ENCODE measurements at regions not wholly inside any gene's neighbourhood (a gene's known extent, or its start where the extent isn't known, plus 50 kb on each side); places are given as distances from the start of the nearest gene placed in this dataset.

GRCh38 chr19:28646629-28647028 is 566.3 kb downstream of the UQCRFS1 start:
- H3K36me3 ChIP-seq (ENCODE audit: insufficient read depth, low read length): no peaks in the 10 kb centered on the region
- no peaks in the 10 kb centered on the region for H3K4me1 ChIP-seq (ENCODE audit: control insufficient read depth, insufficient read depth, low read length)
- H3K4me2 ChIP-seq (ENCODE audit: low read length): no peak overlapping the region
- H3K4me3 ChIP-seq (ENCODE audit: low read length): no peak overlapping the region
- H3K27me3 ChIP-seq (ENCODE audit: control insufficient read depth, insufficient read depth, low read length): no peaks in the 10 kb centered on the region
- no peaks in the 10 kb centered on the region for H3K9me3 ChIP-seq (replicated peaks; ENCODE audit: low read length)
- no peak overlapping the region for H3K9ac ChIP-seq (ENCODE audit: low read depth, low read length)

- Histone ChIP-seq H3K4me1 (ENCODE audit: control insufficient read depth, insufficient read depth, low read length) (no peaks in the 10 kb centered on the region), H3K9ac (ENCODE audit: low read depth, low read length) (no peak overlapping the region), H3K4me2 (ENCODE audit: low read length) (no peak overlapping the region), H3K9me3 (replicated peaks; ENCODE audit: low read length) (no peaks in the 10 kb centered on the region), H3K27me3 (ENCODE audit: control insufficient read depth, insufficient read depth, low read length) (no peaks in the 10 kb centered on the region), H3K4me3 (ENCODE audit: low read length) (no peak overlapping the region), H3K36me3 (ENCODE audit: insufficient read depth, low read length) (no peaks in the 10 kb centered on the region)
These were observed 568.7 kb downstream of the UQCRFS1 start for GRCh38 chr19:28644169-28644775.

GRCh38 chr19:28642787-28643683 is 569.9 kb downstream of the UQCRFS1 start:
- H3K4me2 ChIP-seq (ENCODE audit: low read length): no peak overlapping the region
- no peaks in the 10 kb centered on the region for H3K4me1 ChIP-seq (ENCODE audit: control insufficient read depth, insufficient read depth, low read length)
- no peaks in the 10 kb centered on the region for H3K27me3 ChIP-seq (ENCODE audit: control insufficient read depth, insufficient read depth, low read length)
- no peak overlapping the region for H3K4me3 ChIP-seq (ENCODE audit: low read length)
- no peak overlapping the region for H3K9ac ChIP-seq (ENCODE audit: low read depth, low read length)
- H3K36me3 ChIP-seq (ENCODE audit: insufficient read depth, low read length): no peaks in the 10 kb centered on the region
- H3K9me3 ChIP-seq (replicated peaks; ENCODE audit: low read length): no peaks in the 10 kb centered on the region

- H3K27me3 ChIP-seq (ENCODE audit: control insufficient read depth, insufficient read depth, low read length): no peaks in the 10 kb centered on the region
- no peaks in the 10 kb centered on the region for H3K4me1 ChIP-seq (ENCODE audit: control insufficient read depth, insufficient read depth, low read length)
- no peak overlapping the region for H3K9ac ChIP-seq (ENCODE audit: low read depth, low read length)
- H3K9me3 ChIP-seq (replicated peaks; ENCODE audit: low read length): no peaks in the 10 kb centered on the region
- H3K36me3 ChIP-seq (ENCODE audit: insufficient read depth, low read length): no peaks in the 10 kb centered on the region
- no peak overlapping the region for H3K4me2 ChIP-seq (ENCODE audit: low read length)
- no peak overlapping the region for H3K4me3 ChIP-seq (ENCODE audit: low read length)
These were observed 571.6 kb downstream of the UQCRFS1 start for GRCh38 chr19:28641395-28641794.

GRCh38 chr19:28640506-28640905 is 572.4 kb downstream of the UQCRFS1 start:
- Histone ChIP-seq H3K4me2 (ENCODE audit: low read length) (no peak overlapping the region), H3K4me3 (ENCODE audit: low read length) (no peak overlapping the region), H3K4me1 (ENCODE audit: control insufficient read depth, insufficient read depth, low read length) (no peaks in the 10 kb centered on the region), H3K9me3 (replicated peaks; ENCODE audit: low read length) (no peaks in the 10 kb centered on the region), H3K27me3 (ENCODE audit: control insufficient read depth, insufficient read depth, low read length) (no peaks in the 10 kb centered on the region), H3K36me3 (ENCODE audit: insufficient read depth, low read length) (no peaks in the 10 kb centered on the region), H3K9ac (ENCODE audit: low read depth, low read length) (no peak overlapping the region)

GRCh38 chr19:28638445-28638844 is 574.5 kb downstream of the UQCRFS1 start:
- H3K4me3 ChIP-seq (ENCODE audit: low read length): no peak overlapping the region
- no peaks in the 10 kb centered on the region for H3K36me3 ChIP-seq (ENCODE audit: insufficient read depth, low read length)
- H3K4me2 ChIP-seq (ENCODE audit: low read length): no peak overlapping the region
- H3K9ac ChIP-seq (ENCODE audit: low read depth, low read length): no peak overlapping the region
- no peaks in the 10 kb centered on the region for H3K4me1 ChIP-seq (ENCODE audit: control insufficient read depth, insufficient read depth, low read length)
- H3K27me3 ChIP-seq (ENCODE audit: control insufficient read depth, insufficient read depth, low read length): no peaks in the 10 kb centered on the region
- no peaks in the 10 kb centered on the region for H3K9me3 ChIP-seq (replicated peaks; ENCODE audit: low read length)

- Histone ChIP-seq H3K4me1 (ENCODE audit: control insufficient read depth, insufficient read depth, low read length) (no peaks in the 10 kb centered on the region), H3K4me2 (ENCODE audit: low read length) (no peak overlapping the region), H3K9me3 (replicated peaks; ENCODE audit: low read length) (no peaks in the 10 kb centered on the region), H3K36me3 (ENCODE audit: insufficient read depth, low read length) (no peaks in the 10 kb centered on the region), H3K9ac (ENCODE audit: low read depth, low read length) (no peak overlapping the region), H3K27me3 (ENCODE audit: control insufficient read depth, insufficient read depth, low read length) (no peaks in the 10 kb centered on the region), H3K4me3 (ENCODE audit: low read length) (no peak overlapping the region)
These were observed 576.2 kb downstream of the UQCRFS1 start for GRCh38 chr19:28636706-28637105.

- no peaks in the 10 kb centered on the region for H3K4me1 ChIP-seq (ENCODE audit: control insufficient read depth, insufficient read depth, low read length)
- H3K27me3 ChIP-seq (ENCODE audit: control insufficient read depth, insufficient read depth, low read length): no peaks in the 10 kb centered on the region
- no peak overlapping the region for H3K4me2 ChIP-seq (ENCODE audit: low read length)
- no peak overlapping the region for H3K4me3 ChIP-seq (ENCODE audit: low read length)
- H3K9ac ChIP-seq (ENCODE audit: low read depth, low read length): no peak overlapping the region
- no peaks in the 10 kb centered on the region for H3K36me3 ChIP-seq (ENCODE audit: insufficient read depth, low read length)
- H3K9me3 ChIP-seq (replicated peaks; ENCODE audit: low read length): no peaks in the 10 kb centered on the region
These were observed 576.8 kb downstream of the UQCRFS1 start for GRCh38 chr19:28636016-28636629.

GRCh38 chr19:28634837-28635236 is 578.1 kb downstream of the UQCRFS1 start:
- no peaks in the 10 kb centered on the region for H3K36me3 ChIP-seq (ENCODE audit: insufficient read depth, low read length)
- H3K9ac ChIP-seq (ENCODE audit: low read depth, low read length): no peak overlapping the region
- H3K27me3 ChIP-seq (ENCODE audit: control insufficient read depth, insufficient read depth, low read length): no peaks in the 10 kb centered on the region
- no peaks in the 10 kb centered on the region for H3K4me1 ChIP-seq (ENCODE audit: control insufficient read depth, insufficient read depth, low read length)
- H3K4me3 ChIP-seq (ENCODE audit: low read length): no peak overlapping the region
- H3K4me2 ChIP-seq (ENCODE audit: low read length): no peak overlapping the region
- no peaks in the 10 kb centered on the region for H3K9me3 ChIP-seq (replicated peaks; ENCODE audit: low read length)

- H3K27me3 ChIP-seq (ENCODE audit: control insufficient read depth, insufficient read depth, low read length): no peaks in the 10 kb centered on the region
These were observed 579.0 kb downstream of the UQCRFS1 start for GRCh38 chr19:28634019-28634328.

GRCh38 chr19:28633319-28634018 is 579.5 kb downstream of the UQCRFS1 start:
- no peaks in the 10 kb centered on the region for H3K36me3 ChIP-seq (ENCODE audit: insufficient read depth, low read length)
- no peaks in the 10 kb centered on the region for H3K9me3 ChIP-seq (replicated peaks; ENCODE audit: low read length)
- H3K4me3 ChIP-seq (ENCODE audit: low read length): no peak overlapping the region
- no peaks in the 10 kb centered on the region for H3K27me3 ChIP-seq (ENCODE audit: control insufficient read depth, insufficient read depth, low read length)
- no peak overlapping the region for H3K9ac ChIP-seq (ENCODE audit: low read depth, low read length)
- no peaks in the 10 kb centered on the region for H3K4me1 ChIP-seq (ENCODE audit: control insufficient read depth, insufficient read depth, low read length)
- no peak overlapping the region for H3K4me2 ChIP-seq (ENCODE audit: low read length)

More at GRCh38 chr19:28634019-28634328, 579.0 kb downstream of the UQCRFS1 start:
- H3K4me3 ChIP-seq (ENCODE audit: low read length): no peak overlapping the region
- no peaks in the 10 kb centered on the region for H3K36me3 ChIP-seq (ENCODE audit: insufficient read depth, low read length)
- no peaks in the 10 kb centered on the region for H3K4me1 ChIP-seq (ENCODE audit: control insufficient read depth, insufficient read depth, low read length)
- H3K9me3 ChIP-seq (replicated peaks; ENCODE audit: low read length): no peaks in the 10 kb centered on the region
- H3K9ac ChIP-seq (ENCODE audit: low read depth, low read length): no peak overlapping the region
- no peak overlapping the region for H3K4me2 ChIP-seq (ENCODE audit: low read length)
